RKO (cell line): ENCODE measurements at regions not wholly inside any gene's neighbourhood (a gene's known extent, or its start where the extent isn't known, plus 50 kb on each side); places are given as distances from the start of the nearest gene placed in this dataset.
"Not testable (repeated sequence)": the region's sequence is repeated elsewhere in the genome, so short reads cannot be mapped to it uniquely, and the experiment has no call there.

Experiments
- DNase-seq: peaks from one replicate; pipeline ENCODE4 v3.0.0-alpha.2; 2016; ENCODE audit warnings: low spot score

GRCh38 chr15:91356083-91356482 is 256.0 kb downstream of the SV2B start:
- no peak for DNase-seq

GRCh38 chr15:91357011-91357410 is 257.0 kb downstream of the SV2B start:
- DNase-seq, result no peak

GRCh38 chr15:91357486-91357885 is 257.4 kb downstream of the SV2B start:
- DNase-seq, result no peak

GRCh38 chr15:91358405-91358804 is 258.3 kb downstream of the SV2B start:
- DNase-seq, result no peak

GRCh38 chr15:91361696-91362095 is 261.6 kb downstream of the SV2B start:
- DNase-seq, result not testable (repeated sequence)

GRCh38 chr15:91366111-91366510 is 266.1 kb downstream of the SV2B start:
- DNase-seq, result no peak

GRCh38 chr15:91368611-91369010 is 268.6 kb downstream of the SV2B start:
- DNase-seq, result no peak

GRCh38 chr15:91369823-91370222 is 269.8 kb downstream of the SV2B start:
- no peak for DNase-seq

GRCh38 chr15:91371345-91371744 is 271.3 kb downstream of the SV2B start:
- DNase-seq, result not testable (repeated sequence)

- DNase-seq, result no peak
Observed at GRCh38 chr15:91374336-91374735, 274.3 kb downstream of the SV2B start.

- no peak for DNase-seq
Observed at GRCh38 chr15:91376038-91376437, 276.0 kb downstream of the SV2B start.

- DNase-seq, result peak; percentile 11
Observed at GRCh38 chr15:91380114-91380513, 280.1 kb downstream of the SV2B start.

GRCh38 chr15:91383532-91383931 is 283.5 kb downstream of the SV2B start:
- no peak for DNase-seq

- DNase-seq, result no peak
Observed at GRCh38 chr15:91384189-91384730, 284.2 kb downstream of the SV2B start.

- no peak for DNase-seq
Observed at GRCh38 chr15:91385311-91385710, 285.3 kb downstream of the SV2B start.

- no peak for DNase-seq
Observed at GRCh38 chr15:91393186-91393585, 293.1 kb downstream of the SV2B start.

- DNase-seq, result no peak
Observed at GRCh38 chr15:91400481-91400880, 300.4 kb downstream of the SV2B start.

GRCh38 chr15:91407269-91407889 is 307.3 kb downstream of the SV2B start:
- peak; percentile 2 for DNase-seq

- no peak for DNase-seq
Observed at GRCh38 chr15:91408476-91409076, 308.5 kb downstream of the SV2B start.

GRCh38 chr15:91409387-91409786 is 309.3 kb downstream of the SV2B start:
- no peak for DNase-seq

- no peak for DNase-seq
Observed at GRCh38 chr15:91411586-91411985, 311.5 kb downstream of the SV2B start.

GRCh38 chr15:91412138-91412928 is 312.3 kb downstream of the SV2B start:
- DNase-seq, result no peak

- DNase-seq, result no peak
Observed at GRCh38 chr15:91413142-91413541, 313.1 kb downstream of the SV2B start.
